NCI-H226 (cell line): ENCODE measurements at regions not wholly inside any gene's neighbourhood (a gene's known extent, or its start where the extent isn't known, plus 50 kb on each side); places are given as distances from the start of the nearest gene placed in this dataset.
"Not testable (repeated sequence)": the region's sequence is repeated elsewhere in the genome, so short reads cannot be mapped to it uniquely, and the experiment has no call there.

ENCODE experiments used
- DNase-seq: peaks from one replicate; pipeline ENCODE4 v3.0.0-alpha.2; 2015

- DNase-seq = peak; percentile 43
Observed at GRCh38 chr20:23147964-23148730, 62.0 kb upstream of the CD93 start.

- no peak for DNase-seq
Observed at GRCh38 chr20:23147647-23147963, 61.5 kb upstream of the CD93 start.

- DNase-seq = no peak
Observed at GRCh38 chr20:23146857-23147637, 60.9 kb upstream of the CD93 start.

- no peak for DNase-seq
Observed at GRCh38 chr20:23146181-23146580, 60.1 kb upstream of the CD93 start.

- DNase-seq = no peak
Observed at GRCh38 chr20:23145281-23145700, 59.2 kb upstream of the CD93 start.

GRCh38 chr20:23144856-23145255 is 58.7 kb upstream of the CD93 start:
- DNase-seq = no peak

- DNase-seq = no peak
Observed at GRCh38 chr20:23143986-23144690, 58.0 kb upstream of the CD93 start.

GRCh38 chr20:23143098-23143497 is 57.0 kb upstream of the CD93 start:
- DNase-seq = peak; percentile 60

GRCh38 chr20:23142162-23143050 is 56.3 kb upstream of the CD93 start:
- no peak for DNase-seq

GRCh38 chr20:23141450-23142161 is 55.5 kb upstream of the CD93 start:
- DNase-seq = no peak

GRCh38 chr20:23140991-23141390 is 54.9 kb upstream of the CD93 start:
- no peak for DNase-seq

GRCh38 chr20:23139984-23140383 is 53.9 kb upstream of the CD93 start:
- not testable (repeated sequence) for DNase-seq

GRCh38 chr20:23139524-23139923 is 53.4 kb upstream of the CD93 start:
- no peak for DNase-seq

GRCh38 chr20:23138682-23139081 is 52.6 kb upstream of the CD93 start:
- DNase-seq = no peak

- no peak for DNase-seq
Observed at GRCh38 chr20:23138226-23138625, 52.1 kb upstream of the CD93 start.

- DNase-seq = no peak
Observed at GRCh38 chr20:23136893-23137745, 51.0 kb upstream of the CD93 start.

- DNase-seq = no peak
Observed at GRCh38 chr20:23135449-23136420, 49.6 kb upstream of the CD93 start.
